ENCODE measurements at regions not wholly inside any gene's neighbourhood (a gene's known extent, or its start where the extent isn't known, plus 50 kb on each side); places are given as distances from the start of the nearest gene placed in this dataset.

DNA sequence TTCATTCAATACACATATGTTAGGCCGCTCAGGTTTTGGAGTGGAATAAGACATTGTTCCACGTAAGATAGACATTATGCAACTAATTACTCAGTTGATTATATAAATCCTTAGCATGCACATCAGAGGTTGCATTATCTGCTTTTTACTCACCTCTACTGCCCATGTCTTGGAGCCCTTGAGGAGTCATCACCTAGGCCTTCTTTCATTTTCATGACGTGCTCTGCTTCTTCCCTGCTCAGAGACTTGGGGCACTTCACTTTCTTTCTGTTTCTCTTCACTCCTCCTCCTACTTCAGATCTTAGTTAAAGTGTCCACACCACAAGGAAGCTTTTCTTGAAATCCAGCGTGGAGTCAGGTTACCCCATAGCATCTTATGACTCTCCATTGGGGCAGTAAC lies 241.1 kb downstream of the TLR4 start:
- no peak for DNase-seq

DNA sequence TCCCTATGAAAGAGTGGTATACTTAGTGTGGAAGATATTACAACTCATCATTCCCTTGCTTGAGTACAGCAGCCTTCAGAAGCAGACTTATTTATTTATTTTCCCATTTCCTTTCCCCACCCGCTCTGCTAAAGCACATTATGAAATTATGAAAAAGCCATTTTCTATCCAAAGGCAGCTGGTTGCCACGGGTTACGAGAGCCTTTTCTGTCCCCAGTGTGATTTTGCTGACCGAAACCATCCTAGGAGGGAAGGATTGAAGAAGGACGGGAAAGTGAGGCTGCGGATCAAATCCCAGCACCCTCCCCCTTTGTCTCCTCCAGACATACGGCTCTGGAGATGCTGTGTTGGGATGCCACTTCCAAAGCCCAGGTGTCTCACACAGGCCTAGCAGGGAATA lies 246.9 kb downstream of the TLR4 start:
- DNase-seq = no peak

DNA sequence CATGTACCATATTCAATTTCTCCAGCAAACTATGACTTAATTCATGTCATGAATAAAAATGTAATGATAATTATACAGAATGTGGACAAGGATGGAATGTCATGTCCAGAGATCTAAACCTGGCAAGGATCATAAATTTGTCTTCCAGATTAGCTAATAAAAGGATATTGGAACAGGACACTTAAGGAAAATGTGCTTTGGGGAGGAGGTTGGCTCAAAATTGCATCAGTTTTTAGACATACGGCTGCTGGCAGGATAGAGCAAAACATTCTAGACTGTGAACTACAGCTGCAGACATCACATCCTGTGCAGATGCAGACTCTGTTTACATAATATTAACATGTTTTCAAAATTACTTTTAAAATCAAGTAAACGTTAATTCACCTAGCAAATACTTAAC lies 248.4 kb downstream of the TLR4 start:
- no peak for DNase-seq

DNA sequence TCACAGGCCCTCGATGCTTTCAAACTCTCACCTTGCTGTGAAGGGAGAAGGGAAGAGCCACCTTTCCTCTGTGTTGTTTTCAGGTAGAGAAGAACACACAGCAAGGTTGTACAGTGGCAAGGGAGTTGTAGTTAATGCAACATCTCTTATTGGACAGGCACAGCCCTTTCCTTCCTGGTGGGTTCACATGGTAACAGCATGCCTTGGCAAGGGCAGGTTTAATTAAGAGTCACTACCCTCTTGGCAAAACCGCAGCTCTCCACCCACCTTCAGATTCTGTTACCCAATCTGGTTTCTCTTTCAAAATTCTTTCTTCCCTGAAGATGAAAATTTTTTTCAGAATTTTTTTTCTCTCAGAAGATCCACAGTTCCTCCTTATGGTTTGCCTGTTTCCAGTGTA lies 253.1 kb downstream of the TLR4 start:
- no peak for DNase-seq

DNA sequence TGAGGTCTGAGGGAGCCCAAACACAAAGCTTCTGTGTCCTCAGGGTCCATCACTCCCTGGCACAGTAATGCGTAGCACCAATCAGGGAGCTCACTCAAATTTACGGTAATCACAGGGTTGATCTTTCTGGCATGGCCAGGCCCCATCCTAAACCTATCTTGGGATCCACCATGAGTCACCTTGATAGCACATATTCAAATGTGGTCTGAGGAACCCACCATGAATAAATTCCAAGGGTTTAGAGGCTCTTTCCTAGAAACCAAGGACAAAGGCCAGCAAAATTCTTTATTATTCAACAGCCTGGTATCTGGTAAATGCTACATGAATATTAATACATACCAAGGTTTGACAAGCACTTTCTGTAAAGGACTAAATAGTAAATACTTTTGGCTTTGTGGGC lies 254.5 kb downstream of the TLR4 start:
- no peak for DNase-seq

DNA sequence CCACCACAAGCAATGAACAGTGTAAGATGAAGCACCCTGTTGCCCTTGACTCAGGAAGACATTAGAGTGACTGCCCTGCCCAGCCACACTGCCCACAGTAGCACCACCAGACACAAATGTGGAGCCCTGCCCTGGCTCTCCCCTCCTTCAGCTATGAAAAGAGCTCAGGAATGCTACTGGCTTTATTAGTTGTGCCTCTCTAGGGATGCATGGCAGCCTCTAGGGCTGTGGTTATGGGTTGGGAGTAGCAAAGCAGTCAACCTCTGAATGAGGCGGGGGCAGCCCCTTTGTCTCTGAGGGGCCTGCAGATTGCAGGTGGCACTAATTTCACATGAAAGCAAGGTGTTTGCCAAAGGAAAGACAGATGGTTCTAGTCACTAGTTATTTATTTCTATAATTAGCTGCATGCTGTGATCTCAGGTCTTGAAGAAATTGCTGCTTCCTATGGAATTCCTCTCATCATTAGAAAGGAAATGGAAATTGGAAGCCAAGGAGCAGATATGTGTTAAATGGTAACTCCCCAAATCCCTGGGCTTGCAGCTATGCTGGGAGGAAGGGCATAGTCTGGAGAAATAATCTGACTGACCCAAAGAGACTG lies 259.4 kb downstream of the TLR4 start:
- DNase-seq = no peak

DNA sequence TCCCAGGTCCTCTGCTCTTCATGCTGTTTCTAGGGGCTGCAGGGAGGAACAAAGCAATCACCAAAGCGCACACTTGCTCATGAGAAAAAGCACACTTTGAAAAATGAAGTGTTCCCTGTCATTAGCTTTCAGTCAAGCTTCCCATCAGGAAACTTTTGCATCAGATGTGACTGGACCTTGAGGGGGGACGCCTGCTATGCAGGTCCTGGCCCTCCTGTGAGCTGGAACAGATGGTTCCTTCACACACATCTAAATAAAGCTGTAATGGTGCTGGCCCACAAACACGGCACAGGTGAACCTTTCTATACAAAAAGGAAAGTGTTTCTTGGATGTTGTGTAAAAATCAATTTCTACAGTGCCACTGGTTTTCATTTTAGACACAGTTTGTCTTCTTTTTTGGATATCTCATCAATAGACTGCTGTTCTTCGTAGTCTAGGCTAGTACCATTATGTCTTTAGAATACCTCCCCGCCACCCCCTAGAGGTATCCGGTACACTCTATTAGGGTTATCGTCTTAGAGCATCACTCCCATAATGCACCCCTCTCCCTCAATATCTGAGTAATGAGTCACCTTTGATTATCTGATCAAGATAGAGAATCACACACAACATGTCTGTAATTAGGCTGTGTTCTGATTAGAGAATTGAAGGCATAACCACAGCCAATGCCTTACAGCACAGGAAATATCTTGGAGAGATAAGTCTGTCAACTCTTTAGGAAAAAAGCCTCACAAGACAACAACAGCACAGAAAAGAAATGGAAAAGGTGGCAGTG lies 266.3 kb downstream of the TLR4 start:
- no peak for DNase-seq

DNA sequence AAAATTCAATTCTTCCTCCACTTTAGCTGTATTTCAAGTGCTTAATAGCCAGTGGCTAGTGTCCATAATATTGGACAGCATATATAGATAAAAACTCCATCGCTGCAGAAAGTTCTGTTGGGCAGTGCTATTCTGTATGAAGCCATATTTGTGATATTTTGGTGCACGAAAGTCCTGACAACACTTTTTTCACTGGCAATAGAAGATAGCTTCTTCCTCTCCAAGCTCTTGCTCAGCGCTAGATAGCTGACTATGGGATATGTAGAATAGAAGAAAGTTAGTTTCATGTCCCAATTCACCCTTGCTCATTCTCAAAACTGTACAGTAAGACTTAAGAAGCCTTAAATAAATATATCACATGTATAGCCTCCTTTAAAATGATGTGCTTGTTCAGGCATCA lies 269.9 kb downstream of the TLR4 start:
- DNase-seq = no peak

DNA sequence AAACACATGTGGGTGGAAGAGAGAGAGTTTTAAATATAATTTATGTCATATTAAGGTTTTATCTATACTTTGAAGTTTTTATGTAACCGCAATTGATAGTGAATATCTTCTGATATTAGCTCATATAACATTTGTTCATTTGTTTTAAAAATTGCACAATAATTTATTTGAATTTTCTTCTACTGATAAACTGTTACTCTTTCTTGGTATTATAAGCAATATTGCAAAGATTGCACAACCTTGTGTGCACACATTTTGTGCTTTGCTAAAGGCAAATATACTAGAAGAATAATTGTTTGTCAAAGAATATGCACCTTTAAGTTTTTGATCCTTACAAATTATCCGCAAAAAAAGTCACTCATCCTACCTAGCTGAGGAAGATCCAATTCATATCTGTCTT lies 275.7 kb downstream of the TLR4 start:
- DNase-seq = no peak

DNA sequence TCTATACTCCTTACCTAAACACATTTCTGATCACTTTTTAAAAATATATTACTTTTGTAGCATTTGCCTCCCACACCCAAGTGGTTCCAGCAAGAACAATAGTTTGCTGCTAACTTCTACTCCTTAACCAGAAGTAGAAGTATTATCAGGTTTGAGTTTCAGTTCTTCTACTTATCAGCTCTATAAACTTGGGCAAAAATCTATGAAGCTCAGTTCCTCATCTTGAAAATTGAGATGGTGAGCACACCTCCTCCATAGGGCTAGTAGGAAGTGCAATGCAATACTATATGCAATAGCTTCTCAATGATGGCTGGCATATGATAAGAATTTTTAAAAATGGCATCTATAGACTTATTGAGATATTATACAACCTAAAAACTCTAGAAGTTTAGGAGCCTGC lies 283.7 kb downstream of the TLR4 start:
- no peak for DNase-seq

DNA sequence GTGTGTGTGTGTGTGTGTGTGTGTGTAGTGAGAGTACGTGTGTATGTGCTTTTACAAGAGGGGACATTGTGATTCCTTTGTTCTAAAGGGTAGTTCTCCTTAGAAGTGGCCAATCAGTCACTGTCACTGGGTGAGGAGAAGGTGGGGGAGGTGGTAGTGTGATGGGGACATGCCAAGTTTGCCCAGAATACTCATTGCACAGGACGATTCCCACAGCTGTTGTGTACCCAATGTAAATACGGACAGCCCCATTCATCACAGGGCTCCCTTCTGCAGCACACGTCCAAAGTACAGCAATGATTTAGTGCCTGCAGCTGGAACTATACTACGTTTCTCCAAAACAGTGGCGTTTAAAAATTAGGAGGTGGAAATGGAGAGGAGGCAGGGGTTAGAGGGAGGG lies 287.8 kb downstream of the TLR4 start:
- DNase-seq = peak; percentile 9 to 43

DNA sequence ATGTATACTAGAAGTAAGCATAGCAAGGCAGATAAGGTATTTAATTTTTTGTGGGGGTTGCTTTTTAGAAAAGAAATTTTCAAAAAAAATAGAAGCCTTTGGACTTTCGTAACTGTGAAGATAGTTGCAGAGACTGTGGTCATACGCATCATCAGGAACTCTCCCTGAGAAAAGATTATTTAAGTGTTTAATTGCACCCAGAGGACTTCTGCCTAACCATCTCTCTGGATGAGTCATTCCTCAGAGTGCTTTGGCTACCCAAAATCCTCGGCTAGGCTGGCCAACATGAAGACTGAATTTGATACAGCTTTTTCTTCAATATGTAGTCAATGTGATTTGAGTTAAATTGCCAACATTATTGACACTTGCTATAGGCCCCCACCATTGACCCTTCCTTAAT lies 296.4 kb downstream of the TLR4 start:
- DNase-seq = no peak

DNA sequence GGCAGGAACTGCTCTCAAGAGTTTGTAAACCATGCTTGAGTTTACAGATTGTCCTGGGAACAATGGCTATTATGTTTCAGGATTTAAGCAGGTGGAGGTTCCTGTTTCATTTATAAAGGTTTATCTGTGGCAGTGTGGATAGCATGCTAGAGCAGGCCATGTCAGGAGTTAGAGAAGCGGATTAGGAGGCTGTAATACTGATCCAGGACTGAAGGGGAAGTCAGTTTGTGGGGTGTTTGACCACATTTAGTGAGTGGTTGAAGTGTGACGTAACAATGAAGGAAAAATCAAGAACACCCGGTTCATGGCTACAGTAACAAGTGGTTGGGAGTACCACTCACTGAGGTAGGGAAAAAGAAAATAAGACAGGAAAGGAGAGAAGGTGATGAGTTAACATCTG lies 299.0 kb downstream of the TLR4 start:
- no peak for DNase-seq

DNA sequence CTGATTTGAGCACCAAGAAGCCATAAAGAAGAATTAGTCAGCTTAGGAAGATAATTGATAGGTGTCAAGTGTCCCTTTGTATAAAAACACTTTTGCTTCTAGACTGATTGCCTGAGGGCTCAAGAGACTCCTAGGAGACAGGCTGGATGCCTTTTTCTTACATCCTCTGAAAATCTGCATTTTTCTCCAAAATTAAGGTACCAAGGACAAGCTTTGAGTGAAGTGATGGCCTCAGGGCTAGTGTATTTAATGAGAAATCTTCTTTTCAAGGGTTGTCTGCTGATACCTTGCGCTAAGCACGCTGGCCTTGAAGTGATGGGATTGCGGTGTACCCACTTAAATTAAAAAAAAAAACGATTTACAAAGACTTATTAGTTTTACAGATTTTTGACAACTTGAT lies 304.0 kb downstream of the TLR4 start:
- DNase-seq = no peak

DNA sequence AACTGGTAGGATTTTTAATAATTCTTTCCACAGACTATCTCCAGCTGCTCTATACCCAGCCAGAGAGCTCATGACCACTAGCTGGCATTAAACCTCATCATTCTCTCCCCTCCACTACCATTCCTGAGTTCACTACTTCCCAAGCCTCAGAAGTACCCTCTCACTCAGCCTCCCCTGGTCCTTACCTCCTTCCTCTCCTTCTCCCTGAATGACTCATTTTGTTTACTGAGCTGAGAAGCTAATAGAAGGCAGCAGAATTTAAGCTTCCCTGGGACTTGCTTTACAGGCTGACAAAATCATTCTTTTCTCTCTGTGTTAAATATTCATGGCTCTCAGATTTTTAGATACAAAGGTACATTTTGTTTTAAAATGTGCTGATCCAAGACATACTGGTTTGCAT lies 305.4 kb downstream of the TLR4 start:
- DNase-seq = no peak

DNA sequence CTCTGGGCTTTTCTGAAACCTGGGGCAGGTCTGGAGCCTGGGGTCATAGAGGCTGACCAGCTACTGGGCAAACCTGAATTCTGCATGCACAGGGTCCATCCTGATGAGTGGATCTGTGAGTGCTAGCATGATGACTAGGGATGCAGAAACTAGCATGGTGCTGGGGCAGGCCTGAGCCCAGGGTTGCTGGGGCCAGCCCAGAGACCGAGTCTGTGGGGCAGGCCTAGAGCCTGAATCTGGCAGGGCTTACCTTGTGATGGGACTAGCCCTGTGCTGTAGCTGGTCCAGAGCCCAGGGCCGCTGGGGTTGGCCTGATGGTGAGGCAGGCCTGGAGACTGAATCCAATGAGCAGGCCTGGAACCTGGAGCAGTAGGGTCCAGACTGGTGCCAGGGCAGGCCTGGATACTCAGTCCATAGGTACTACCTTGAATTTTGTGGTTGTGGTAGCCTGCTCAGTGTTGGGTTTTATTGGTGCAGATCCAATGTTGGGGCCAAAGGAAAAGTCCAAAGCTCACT lies 313.5 kb downstream of the TLR4 start:
- DNase-seq = no peak

DNA sequence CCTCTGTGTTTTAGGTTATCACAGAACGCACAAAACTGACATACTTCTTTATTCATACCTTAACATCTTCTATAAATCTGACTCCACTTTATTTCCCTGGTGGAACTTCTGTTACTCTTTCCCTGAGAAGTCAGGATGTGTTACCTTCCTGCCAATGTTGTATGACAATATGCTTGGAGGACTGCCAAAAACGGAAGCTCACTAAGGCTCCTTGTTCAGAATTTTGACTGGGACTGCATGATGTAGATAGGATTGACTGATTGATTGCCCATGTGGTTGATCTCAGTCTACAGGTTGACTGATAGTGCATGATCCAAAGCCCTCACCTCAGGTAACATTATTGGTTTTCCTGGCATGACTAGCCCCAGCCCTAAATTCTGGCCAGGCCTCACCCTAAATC lies 319.4 kb downstream of the TLR4 start:
- no peak for DNase-seq

DNA sequence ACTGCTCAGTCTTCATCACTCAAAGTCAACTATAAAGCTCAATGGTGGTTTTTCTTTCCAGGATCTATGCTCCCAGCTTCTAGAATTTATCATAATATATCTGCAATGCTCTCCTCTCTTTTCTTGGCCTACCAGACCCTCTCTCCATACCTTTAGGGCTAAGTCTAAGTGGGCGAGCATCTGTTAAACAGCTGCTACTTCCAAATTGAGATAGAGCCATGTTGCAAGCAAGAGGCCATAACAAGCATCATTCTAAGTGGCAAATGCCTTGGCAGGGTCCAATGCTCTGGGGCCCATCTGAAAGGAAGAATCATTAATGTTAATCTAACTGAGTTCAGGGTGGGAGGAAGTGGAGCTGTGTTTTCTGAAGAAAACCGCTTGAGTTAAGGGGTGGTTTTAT lies 324.0 kb downstream of the TLR4 start:
- no peak for DNase-seq

DNA sequence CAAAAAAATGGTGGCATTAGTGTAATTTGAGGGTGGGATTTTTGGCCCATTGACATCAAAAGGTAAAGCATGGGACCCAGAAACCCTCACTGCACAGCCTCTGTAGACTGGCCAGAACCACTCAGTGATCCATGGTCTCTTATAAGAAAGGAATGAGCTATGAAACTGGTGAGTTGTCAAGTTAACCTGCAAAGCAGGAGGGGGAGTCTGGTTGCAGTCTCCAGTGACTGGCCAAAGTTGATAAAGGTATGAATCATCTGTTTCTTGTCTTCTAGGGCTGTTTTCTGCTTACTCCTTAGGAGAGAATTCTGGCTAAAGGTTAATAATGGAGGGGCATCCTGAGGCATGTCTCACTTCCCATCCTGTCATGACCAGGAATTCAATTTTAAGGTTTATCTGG lies 325.2 kb downstream of the TLR4 start:
- no peak for DNase-seq

DNA sequence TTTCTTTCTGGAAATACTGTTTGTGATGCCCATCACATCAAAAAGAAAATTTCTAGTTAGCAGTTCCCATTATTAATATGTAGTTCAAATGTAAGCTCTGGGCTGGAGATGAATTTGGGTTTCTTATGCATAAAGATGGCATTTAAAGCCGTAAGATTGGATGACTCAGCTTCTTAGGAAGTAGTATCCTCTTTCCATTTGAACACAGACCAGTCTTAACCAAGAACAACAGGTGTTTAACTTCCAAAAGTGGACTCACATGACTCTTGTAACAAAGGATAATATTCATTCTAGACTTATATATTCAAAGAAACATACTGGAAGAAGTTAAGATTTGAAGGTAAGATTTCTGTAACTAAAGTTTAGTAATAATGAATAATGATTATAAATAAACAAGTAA lies 330.5 kb downstream of the TLR4 start:
- no peak for DNase-seq

DNA sequence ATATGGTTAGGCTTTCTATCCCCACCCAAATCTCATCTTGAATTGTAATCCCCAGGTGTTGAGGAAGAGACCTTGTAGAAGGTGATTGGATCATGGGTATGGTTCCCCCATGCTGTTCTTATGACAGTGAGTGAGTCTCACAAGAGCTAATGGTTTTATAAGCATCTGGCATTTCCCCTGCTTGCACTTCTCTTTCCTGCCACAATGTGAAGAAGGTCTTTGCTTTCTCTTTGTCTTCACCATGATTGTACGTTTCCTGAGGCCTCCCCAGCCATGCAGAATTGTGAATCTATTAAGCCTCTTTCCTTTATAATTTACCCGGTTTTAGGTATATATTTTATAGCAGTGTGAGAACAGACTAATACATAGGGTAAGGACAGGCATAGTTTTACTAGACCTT lies 334.5 kb downstream of the TLR4 start:
- no peak for DNase-seq

DNA sequence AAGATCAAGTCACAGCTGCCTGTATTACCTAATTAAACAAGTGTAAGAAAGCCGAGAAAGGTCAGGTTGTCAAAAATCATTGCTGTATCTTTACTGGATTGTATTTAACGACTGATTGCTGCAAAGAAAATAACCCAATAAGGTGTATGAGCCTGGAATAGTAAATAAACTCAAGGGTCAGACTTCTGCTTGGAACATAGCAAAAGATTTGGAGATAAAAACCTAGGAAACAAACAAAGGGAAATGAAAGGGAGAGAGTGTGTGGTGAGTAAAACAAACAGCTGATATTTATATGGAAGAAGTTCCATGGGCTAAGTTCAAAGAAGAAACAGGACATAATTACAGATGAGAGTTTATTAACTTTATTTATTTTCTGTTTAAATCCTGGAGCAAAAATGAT lies 354.0 kb downstream of the TLR4 start:
- DNase-seq = no peak

DNA sequence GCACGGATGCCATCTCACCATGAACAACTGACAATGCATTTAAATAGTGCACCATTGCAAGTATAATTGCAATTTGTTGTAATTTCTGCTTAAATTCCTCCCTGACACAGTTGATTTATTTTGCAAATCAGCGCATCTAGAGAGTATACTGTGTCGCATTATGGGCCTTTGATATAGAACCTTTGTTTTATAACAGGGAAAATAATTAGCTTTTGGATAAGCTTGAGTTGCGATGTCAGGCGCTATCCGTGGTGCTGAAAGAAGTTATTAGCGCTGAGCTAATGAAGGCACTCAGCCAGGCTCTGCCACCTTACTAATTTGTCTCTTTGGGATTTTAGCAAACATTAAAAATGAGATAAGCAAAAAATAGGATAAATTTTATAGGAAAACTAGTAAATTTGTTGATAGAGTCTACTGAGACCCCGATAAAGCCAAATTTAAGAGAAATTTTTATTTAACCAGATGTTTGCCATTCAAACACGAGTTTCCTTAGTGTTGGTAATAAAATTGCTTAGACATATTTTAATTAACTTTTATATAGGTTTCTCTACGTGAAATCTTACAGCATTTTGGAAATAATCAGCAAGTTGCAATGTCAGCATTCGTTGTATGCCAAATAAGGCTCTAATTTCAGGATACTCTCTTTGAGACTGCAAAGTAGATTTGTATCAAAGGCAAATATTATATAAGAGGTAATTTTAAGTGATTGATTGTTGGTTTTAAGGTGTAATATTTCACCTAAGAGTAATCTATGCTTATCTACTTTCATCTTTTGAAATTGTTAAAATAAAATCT lies 355.5 kb downstream of the TLR4 start:
- DNase-seq = no peak

DNA sequence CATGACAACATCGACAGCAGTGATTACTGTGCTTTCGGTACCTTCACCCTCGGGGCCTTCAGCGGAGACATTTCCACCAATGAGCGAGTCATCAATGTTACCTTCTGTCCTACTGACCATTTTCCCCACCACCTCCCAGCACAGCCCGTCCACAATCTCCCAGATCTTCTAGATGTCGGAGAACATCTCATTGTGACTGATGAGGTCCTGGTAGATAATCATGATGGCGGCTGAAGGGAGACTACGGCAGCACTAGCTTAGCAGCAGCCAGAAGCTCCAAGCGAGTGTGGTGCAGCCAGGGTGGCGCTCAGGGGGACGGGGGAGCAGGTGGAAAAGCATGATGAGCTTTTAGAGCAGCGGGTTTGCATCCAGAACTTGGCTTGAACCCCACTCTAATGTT lies 379.0 kb downstream of the TLR4 start:
- no peak for DNase-seq
